NCI-H2029 (cell line): ENCODE measurements at regions not wholly inside any gene's neighbourhood (a gene's known extent, or its start where the extent isn't known, plus 50 kb on each side); places are given as distances from the start of the nearest gene placed in this dataset.
A peak's percentile ranks its signal among the peaks of the same experiment; 100 is the strongest.

Source experiments
- DNase-seq: peaks from one replicate; lab custom pipeline; 2025; lab: John Stamatoyannopoulos, UW

GRCh38 chr7:115883629-115884028 is 146.9 kb downstream of the TFEC start:
- no peak for DNase-seq

GRCh38 chr7:115881476-115881875 is 149.1 kb downstream of the TFEC start:
- DNase-seq: no peak

- no peak for DNase-seq
Observed at GRCh38 chr7:115879171-115879570, 151.4 kb downstream of the TFEC start.

- DNase-seq: no peak
Observed at GRCh38 chr7:115869801-115870200, 160.8 kb downstream of the TFEC start.

GRCh38 chr7:115869190-115869589 is 161.4 kb downstream of the TFEC start:
- no peak for DNase-seq

GRCh38 chr7:115868369-115868768 is 162.2 kb downstream of the TFEC start:
- DNase-seq: no peak

- DNase-seq: no peak
Observed at GRCh38 chr7:115864082-115864481, 166.5 kb downstream of the TFEC start.

- peak; percentile 63 for DNase-seq
Observed at GRCh38 chr7:115851291-115851690, 179.3 kb downstream of the TFEC start.

- DNase-seq: no peak
Observed at GRCh38 chr7:115850774-115851173, 179.8 kb downstream of the TFEC start.

GRCh38 chr7:115844857-115845256 is 185.7 kb downstream of the TFEC start:
- no peak for DNase-seq

- no peak for DNase-seq
Observed at GRCh38 chr7:115840702-115841101, 189.9 kb downstream of the TFEC start.

- no peak for DNase-seq
Observed at GRCh38 chr7:115838829-115839228, 191.7 kb downstream of the TFEC start.

- DNase-seq: no peak
Observed at GRCh38 chr7:115831371-115831770, 199.2 kb downstream of the TFEC start.

GRCh38 chr7:115827305-115828045 is 203.1 kb downstream of the TFEC start:
- DNase-seq: no peak

GRCh38 chr7:115825456-115826115 is 205.0 kb downstream of the TFEC start:
- no peak for DNase-seq

GRCh38 chr7:115822801-115823200 is 207.8 kb downstream of the TFEC start:
- no peak for DNase-seq

GRCh38 chr7:115822380-115822779 is 208.2 kb downstream of the TFEC start:
- DNase-seq: no peak

- DNase-seq: no peak
Observed at GRCh38 chr7:115816318-115816974, 214.1 kb downstream of the TFEC start.

GRCh38 chr7:115812794-115813193 is 217.8 kb downstream of the TFEC start:
- DNase-seq: no peak

- no peak for DNase-seq
Observed at GRCh38 chr7:115805458-115805857, 225.1 kb downstream of the TFEC start.

GRCh38 chr7:115802415-115802814 is 228.1 kb downstream of the TFEC start:
- no peak for DNase-seq

- no peak for DNase-seq
Observed at GRCh38 chr7:115799430-115799829, 231.1 kb downstream of the TFEC start.
